ENCODE measurements at regions not wholly inside any gene's neighbourhood (a gene's known extent, or its start where the extent isn't known, plus 50 kb on each side); places are given as distances from the start of the nearest gene placed in this dataset.

GRCh38 chr1:56340977-56341376 lies 238.4 kb downstream of the PLPP3 start:
- no peak for DNase-seq

DNA sequence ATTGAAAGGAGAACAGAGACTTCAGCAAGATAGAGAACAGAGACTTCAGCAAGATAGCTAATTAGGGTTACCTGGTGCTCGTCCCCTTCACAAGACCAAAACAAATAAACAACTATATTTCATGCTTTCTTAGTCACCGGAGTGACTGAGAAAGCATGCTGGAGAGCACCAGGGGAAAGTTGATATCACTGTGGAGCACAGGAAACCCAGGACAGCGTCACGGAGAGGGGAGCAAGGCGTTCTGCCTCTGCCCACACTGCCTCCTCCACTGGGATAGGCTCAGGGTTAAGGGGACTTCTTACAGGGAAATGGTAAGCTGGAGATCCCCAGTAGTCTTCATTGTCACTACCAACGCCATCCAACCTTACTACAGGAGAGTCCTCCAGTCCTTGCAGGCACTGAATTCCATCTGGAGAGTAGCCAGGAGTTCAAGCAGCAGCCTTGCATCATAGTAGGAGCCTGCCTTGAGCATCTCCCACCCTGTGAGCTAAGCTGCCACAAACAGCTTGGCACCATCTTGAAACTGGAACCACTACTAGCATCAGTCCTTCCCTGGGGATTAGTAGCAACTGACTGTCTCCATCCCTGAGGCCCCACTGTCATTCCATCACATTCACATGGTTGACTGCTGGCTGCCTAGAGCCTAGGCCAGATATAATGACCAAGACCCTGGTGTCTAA lies 239.4 kb downstream of the PLPP3 start:
- DNase-seq, result no peak

- DNase-seq, result no peak
These were observed 240.3 kb downstream of the PLPP3 start for GRCh38 chr1:56339093-56339492.

- DNase-seq, result no peak
These were observed 242.4 kb downstream of the PLPP3 start for GRCh38 chr1:56336982-56337381.

DNA sequence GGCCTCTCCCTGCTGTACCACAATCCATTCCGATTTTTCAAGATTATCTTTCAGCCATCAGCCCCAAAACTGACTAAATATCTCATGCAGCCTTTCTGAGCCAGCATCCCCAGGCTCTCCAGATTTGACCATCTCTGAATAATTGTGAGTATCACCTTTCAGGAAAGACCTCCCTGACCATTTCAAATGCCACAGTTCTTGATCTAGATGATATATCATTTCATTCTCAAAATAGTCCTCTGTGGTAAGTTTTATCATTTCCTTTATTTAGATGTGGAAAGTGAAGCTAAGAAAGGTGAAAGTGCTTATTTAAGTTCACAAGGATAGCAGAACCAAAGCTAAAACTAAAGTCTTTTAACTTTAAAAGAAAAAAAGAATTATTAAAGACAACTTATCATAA lies 244.0 kb downstream of the PLPP3 start:
- DNase-seq, result no peak

DNA sequence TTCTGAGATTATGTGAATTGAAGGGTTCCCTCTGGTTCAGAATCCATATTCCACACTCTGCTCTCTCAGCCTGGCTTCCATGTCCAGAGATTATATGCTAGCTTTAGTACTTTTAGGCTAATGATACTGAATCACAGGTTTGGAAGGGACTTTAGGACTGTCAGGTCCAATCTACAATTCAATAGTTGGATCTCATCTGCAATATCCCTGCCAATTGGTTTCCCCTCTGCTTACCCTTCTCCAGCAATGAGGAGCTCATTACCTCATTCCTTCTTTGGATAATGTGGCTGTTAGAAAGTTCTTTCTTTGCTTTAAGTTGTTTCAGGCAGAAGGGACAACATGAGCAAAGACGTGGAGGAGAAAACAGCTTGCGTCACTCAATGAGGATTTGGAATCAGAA lies 245.3 kb downstream of the PLPP3 start:
- no peak for DNase-seq

GRCh38 chr1:56333461-56333860 lies 245.9 kb downstream of the PLPP3 start:
- DNase-seq, result no peak

DNA sequence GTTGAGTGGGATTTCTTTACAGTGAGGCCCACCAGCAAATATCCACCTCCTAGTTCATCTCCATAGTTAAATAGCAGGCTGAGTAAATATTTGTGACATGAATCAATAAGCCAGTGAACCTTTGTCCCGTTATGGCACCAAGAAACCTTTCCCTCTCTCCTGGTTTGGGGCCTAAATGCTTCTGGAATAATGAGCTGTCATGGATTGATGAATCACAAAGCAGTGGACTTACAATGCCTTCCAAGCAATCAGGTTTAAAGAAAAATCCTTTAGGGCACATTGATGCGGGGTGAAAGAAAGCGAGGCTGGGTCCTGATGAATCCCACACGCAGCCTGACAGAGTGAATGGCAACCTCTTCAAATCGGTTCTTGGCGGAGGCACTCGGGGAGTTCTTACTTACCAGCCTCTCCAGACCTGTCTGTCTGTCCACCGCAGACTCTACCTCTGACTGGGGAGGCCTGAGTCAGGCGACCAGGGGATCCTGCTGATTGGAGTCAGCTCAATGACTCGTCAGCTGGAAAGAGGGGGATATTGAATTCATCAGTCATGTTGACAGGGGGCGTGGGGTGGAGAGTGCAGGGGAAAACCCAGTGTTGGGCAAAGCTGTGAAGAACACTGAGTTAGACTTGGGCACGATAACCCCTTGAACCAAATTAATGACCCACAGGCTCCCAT lies 247.3 kb downstream of the PLPP3 start:
- DNase-seq, result peak; percentile 79

GRCh38 chr1:56331207-56331891 lies 248.0 kb downstream of the PLPP3 start:
- no peak for DNase-seq

GRCh38 chr1:56330391-56331026 lies 248.9 kb downstream of the PLPP3 start:
- peak; percentile 87 for DNase-seq

- peak; percentile 79 for DNase-seq
These were observed 249.4 kb downstream of the PLPP3 start for GRCh38 chr1:56329970-56330369.

- DNase-seq, result no peak
These were observed 252.2 kb downstream of the PLPP3 start for GRCh38 chr1:56327195-56327594.

DNA sequence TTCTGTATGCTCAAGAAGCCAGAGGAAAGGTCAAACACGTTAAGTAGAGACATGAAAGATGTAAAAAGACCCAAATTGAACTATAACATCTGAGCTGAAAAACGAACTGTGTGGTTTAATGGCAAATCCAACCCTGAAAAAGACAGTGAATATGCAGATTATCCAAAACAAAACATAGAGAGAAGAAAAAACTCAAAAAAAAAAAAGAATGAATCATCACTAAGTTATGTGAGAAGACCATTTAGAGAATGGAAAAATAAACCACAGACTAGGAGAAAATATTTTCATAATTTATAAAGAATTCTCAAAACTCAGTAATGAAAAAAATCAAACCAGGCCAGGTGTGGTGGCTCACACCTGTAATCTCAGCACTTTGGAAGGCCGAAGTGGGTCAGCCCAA lies 253.3 kb downstream of the PLPP3 start:
- no peak for DNase-seq

GRCh38 chr1:56324504-56324903 lies 254.9 kb downstream of the PLPP3 start:
- no peak for DNase-seq

- no peak for DNase-seq
These were observed 257.2 kb downstream of the PLPP3 start for GRCh38 chr1:56322211-56322610.

DNA sequence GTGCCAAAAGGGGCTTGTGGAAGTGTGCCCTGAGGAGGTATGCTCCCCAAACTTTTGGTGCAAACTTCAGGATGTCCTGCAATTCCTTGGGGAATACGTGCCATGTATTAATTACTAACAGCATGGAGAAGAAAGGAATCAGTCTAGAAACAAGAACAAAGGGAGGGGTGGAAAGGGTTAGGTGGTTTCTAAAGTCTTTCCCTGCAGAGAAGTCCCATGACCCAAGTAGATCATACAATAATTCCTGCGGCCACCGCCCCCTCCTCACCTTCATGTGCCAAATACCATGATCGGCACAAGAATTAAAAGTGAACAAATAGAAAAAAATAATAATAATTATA lies 258.2 kb downstream of the PLPP3 start:
- DNase-seq, result no peak

GRCh38 chr1:56320464-56321149 lies 258.8 kb downstream of the PLPP3 start:
- no peak for DNase-seq

- DNase-seq, result no peak
These were observed 261.6 kb downstream of the PLPP3 start for GRCh38 chr1:56317722-56318121.

DNA sequence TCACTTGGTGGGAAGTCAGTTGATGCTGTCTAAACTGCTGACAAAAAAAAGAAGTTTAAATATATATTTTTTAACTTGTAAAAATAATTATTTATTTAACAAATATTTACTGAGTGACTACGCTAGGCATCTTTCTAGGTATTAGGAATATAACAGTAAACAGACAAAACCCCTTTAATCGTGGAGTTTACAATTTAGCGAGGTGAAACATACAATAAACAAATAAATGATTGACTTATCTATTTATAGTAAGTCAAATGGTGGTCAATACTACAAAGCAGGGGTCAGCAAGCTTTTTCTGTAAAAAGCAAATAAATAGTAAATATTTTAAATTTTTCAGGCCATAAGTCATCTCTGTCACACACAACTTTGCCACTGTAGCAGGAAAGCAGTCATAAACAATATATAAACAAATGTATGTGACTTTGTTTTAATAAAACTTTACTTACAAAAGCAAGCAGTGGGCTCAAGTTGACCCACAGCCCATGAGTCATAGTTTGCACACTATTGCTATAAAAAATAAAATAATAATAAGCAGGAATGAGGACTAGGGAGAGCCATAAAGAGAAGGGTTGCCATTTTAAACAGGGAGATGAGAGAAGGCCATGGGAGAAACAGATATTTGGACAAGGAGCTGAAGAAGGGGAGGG lies 263.9 kb downstream of the PLPP3 start:
- no peak for DNase-seq

GRCh38 chr1:56313560-56313959 lies 265.8 kb downstream of the PLPP3 start:
- no peak for DNase-seq

- DNase-seq, result no peak
These were observed 267.6 kb downstream of the PLPP3 start for GRCh38 chr1:56311766-56312165.

DNA sequence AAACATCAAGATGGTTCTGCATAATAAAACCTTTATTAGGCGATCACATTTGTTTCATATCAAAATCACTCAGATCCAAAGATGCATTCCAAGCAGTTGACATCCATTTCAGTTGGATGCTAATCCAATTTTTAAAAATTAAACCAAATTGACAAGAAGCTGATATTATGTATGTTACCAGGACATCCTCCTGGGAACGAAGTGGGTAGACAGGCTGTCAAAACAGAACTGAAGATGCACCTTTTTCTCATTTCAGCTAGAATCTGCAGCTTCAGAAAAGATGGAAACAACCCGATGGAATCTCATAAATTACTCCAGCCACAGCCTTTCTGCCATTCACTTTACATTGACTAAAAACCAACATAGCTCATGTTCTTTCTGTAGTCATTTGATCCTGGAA lies 268.4 kb downstream of the PLPP3 start:
- no peak for DNase-seq

DNA sequence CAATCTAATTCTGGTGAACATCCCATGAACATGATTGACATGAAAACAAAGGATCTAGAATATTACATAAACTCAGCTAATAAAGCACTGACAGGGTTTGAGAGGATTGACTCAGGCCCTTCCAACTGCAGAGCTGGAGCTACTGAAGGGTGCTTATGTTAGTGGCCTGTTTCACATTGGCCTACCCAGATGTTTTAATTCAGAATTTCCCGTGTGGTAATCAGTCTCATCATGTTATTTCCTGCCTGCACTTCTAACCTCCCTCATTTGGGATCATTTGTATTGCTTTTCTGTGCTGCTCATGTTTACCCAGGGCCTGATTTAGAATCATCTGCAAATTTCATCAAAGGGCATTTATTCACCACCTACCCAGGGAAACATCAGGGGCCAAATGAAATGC lies 270.3 kb downstream of the PLPP3 start:
- no peak for DNase-seq
